GM06990 (cell line): ENCODE measurements at regions not wholly inside any gene's neighbourhood (a gene's known extent, or its start where the extent isn't known, plus 50 kb on each side); places are given as distances from the start of the nearest gene placed in this dataset.

Experiments used
- DNase-seq: peaks from one replicate; pipeline ENCODE4 v3.0.0-alpha.2; 2011; ENCODE audit not compliant: insufficient read length; ENCODE audit errors: extremely low read depth
- H3K27me3 ChIP-seq: replicated peaks from 2 replicates; pipeline ENCODE4 v1.6.0; 2011; ENCODE audit warnings: low read length; ENCODE audit not compliant: control insufficient read depth, insufficient read depth
- H3K36me3 ChIP-seq: 2 replicates; pipeline ENCODE4 v1.5.1; 2011; ENCODE audit warnings: low read length; ENCODE audit not compliant: control insufficient read depth, insufficient read depth
- H3K4me3 ChIP-seq: replicated peaks from 2 replicates; pipeline ENCODE4 v1.5.1; 2011; ENCODE audit warnings: low read depth, mild to moderate bottlenecking, control low read depth, low read length
- CTCF ChIP-seq: IDR thresholded peaks from 2 replicates; pipeline ENCODE4 v1.5.1; 2011; ENCODE audit warnings: low read length, control low read depth, mild to moderate bottlenecking, inconsistent platforms; ENCODE audit not compliant: insufficient read depth, poor library complexity, severe bottlenecking

- no peak for DNase-seq
- Histone ChIP-seq H3K4me3 (no peak overlapping the region), H3K27me3 (no peaks in the 10 kb centered on the region), H3K36me3 (no peaks in the 10 kb centered on the region)
- TF ChIP-seq CTCF: no peak
Measured at GRCh38 chr1:209443361-209443931, 140.1 kb upstream of the CAMK1G start.

GRCh38 chr1:209443975-209444651 is 139.4 kb upstream of the CAMK1G start:
- no peak for TF ChIP-seq CTCF

DNA sequence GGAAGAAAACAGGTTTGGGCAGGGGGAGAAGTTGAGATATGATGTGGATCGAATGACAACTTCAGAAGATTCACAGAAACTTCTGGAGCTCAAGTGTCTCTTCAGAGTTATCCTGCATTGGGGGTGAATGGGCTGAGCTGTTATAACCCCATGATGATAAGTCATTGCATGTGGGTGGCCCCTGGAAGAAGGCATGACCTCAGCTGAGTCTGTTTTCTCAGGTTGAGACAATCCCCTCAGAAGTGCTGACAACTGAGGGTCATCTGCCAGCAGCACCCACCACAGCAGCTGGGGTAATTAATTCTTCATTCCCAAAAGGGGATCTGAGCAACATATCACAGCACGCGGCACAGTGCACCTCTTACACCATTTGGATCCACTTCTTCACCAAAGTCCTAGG is 138.6 kb upstream of the CAMK1G start:
- Histone ChIP-seq H3K27me3 (no peaks in the 10 kb centered on the region), H3K36me3 (no peaks in the 10 kb centered on the region), H3K4me3 (no peak overlapping the region)
- DNase-seq: no peak
- no peak for TF ChIP-seq CTCF

More at GRCh38 chr1:209443975-209444651, 139.4 kb upstream of the CAMK1G start:
- Histone ChIP-seq H3K27me3 (no peaks in the 10 kb centered on the region), H3K4me3 (no peak overlapping the region), H3K36me3 (no peaks in the 10 kb centered on the region)
- no peak for DNase-seq

GRCh38 chr1:209445576-209445975 is 137.9 kb upstream of the CAMK1G start:
- DNase-seq: no peak
- H3K4me3 ChIP-seq: no peak overlapping the region
- H3K36me3 ChIP-seq: no peaks in the 10 kb centered on the region
- H3K27me3 ChIP-seq: no peaks in the 10 kb centered on the region
- no peak for TF ChIP-seq CTCF

DNA sequence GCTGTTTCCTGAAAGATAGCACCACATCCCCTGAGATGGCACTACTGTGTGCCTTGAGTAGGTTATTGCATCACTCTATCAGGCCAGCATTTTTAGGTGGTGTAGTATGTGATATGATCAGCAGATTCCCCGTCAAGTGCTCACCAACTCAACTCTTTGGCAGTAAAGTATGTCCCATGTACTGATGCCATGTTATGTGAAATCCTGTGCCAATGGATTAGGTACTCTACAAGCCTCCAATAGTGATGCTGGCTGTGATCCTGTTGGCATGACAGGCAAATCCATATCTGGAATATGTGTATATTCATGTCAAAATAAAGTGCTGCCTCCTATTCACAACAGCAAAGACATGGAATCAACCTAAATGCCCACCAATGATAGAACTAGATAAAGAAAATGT is 137.2 kb upstream of the CAMK1G start:
- Histone ChIP-seq H3K36me3 (no peaks in the 10 kb centered on the region), H3K27me3 (no peaks in the 10 kb centered on the region), H3K4me3 (no peak overlapping the region)
- TF ChIP-seq CTCF: no peak
- DNase-seq: no peak
